Dermis microvascular lymphatic vessel endothelial cell (primary cell): ENCODE measurements at regions not wholly inside any gene's neighbourhood (a gene's known extent, or its start where the extent isn't known, plus 50 kb on each side); places are given as distances from the start of the nearest gene placed in this dataset.

Experiments
- DNase-seq, 2 donors: peaks; one replicate each; pipeline versions ENCODE4 v3.0.0 to v3.0.0-alpha.2; 2010; ENCODE audit warnings: low read depth in 2 of 2

GRCh38 chr3:68467465-68467864 lies 464.9 kb downstream of the TAFA4 start:
- DNase-seq: no peak

GRCh38 chr3:68458581-68458980 lies 473.8 kb downstream of the TAFA4 start:
- DNase-seq: no peak

GRCh38 chr3:68448510-68449383 lies 483.6 kb downstream of the TAFA4 start:
- no peak for DNase-seq

- no peak for DNase-seq
These were observed 484.5 kb downstream of the TAFA4 start for GRCh38 chr3:68447885-68448284.

GRCh38 chr3:68441054-68441453 lies 491.3 kb downstream of the TAFA4 start:
- DNase-seq: no peak

GRCh38 chr3:68436619-68437401 lies 495.5 kb downstream of the TAFA4 start:
- no peak for DNase-seq

GRCh38 chr3:68428495-68428894 lies 503.9 kb downstream of the TAFA4 start:
- no peak for DNase-seq

- DNase-seq: no peak
These were observed 507.4 kb downstream of the TAFA4 start for GRCh38 chr3:68424796-68425460.

GRCh38 chr3:68408626-68409025 lies 523.7 kb downstream of the TAFA4 start:
- DNase-seq: no peak

GRCh38 chr3:68403741-68404140 lies 528.6 kb downstream of the TAFA4 start:
- DNase-seq: no peak

- no peak for DNase-seq
These were observed 530.0 kb downstream of the TAFA4 start for GRCh38 chr3:68402235-68402918.

GRCh38 chr3:68378631-68379030 lies 553.7 kb downstream of the TAFA4 start:
- DNase-seq: no peak

GRCh38 chr3:68373727-68374126 lies 558.6 kb downstream of the TAFA4 start:
- no peak for DNase-seq

- no peak for DNase-seq
These were observed 568.6 kb downstream of the TAFA4 start for GRCh38 chr3:68363796-68364195.

- no peak for DNase-seq
These were observed 571.9 kb downstream of the TAFA4 start for GRCh38 chr3:68360492-68360891.

GRCh38 chr3:68345781-68346180 lies 586.6 kb downstream of the TAFA4 start:
- no peak for DNase-seq

GRCh38 chr3:68342426-68342825 lies 589.9 kb downstream of the TAFA4 start:
- DNase-seq: no peak

- DNase-seq: no peak
These were observed 596.3 kb downstream of the TAFA4 start for GRCh38 chr3:68336042-68336441.

GRCh38 chr3:68334367-68334986 lies 597.9 kb downstream of the TAFA4 start:
- no peak for DNase-seq

GRCh38 chr3:68328049-68328448 lies 604.3 kb downstream of the TAFA4 start:
- no peak for DNase-seq

- DNase-seq: no peak
These were observed 616.4 kb downstream of the TAFA4 start for GRCh38 chr3:68315964-68316363.
